GM19397 (cell line): ENCODE measurements at regions not wholly inside any gene's neighbourhood (a gene's known extent, or its start where the extent isn't known, plus 50 kb on each side); places are given as distances from the start of the nearest gene placed in this dataset.

Experiments
- ATAC-seq: cut with Tn5 transposase; IDR thresholded peaks from one replicate; pipeline ENCODE4 v1.9.1; 2021; ENCODE audit warnings: mild to moderate bottlenecking, moderate library complexity; ENCODE audit not compliant: unreplicated experiment

DNA sequence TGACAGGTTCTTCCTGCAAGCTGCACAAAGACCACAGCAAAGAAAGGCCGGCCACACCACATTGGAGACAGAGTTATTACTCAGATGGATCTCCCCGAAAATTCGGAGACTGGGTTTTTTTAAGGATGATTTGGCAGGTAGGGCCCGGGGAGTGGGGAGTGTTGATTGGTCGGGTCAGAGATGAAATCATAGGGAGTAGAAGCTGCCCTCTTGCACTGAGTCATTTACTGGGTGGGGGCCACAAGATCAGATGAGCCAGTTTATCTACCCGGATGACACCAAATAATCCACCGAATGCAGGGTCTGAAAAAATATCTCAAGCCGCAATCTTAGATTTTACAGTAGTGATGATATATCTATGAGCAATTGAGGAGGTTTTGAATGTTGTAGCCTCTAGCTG lies 401.8 kb upstream of the FAT3 start:
- no peak for ATAC-seq

DNA sequence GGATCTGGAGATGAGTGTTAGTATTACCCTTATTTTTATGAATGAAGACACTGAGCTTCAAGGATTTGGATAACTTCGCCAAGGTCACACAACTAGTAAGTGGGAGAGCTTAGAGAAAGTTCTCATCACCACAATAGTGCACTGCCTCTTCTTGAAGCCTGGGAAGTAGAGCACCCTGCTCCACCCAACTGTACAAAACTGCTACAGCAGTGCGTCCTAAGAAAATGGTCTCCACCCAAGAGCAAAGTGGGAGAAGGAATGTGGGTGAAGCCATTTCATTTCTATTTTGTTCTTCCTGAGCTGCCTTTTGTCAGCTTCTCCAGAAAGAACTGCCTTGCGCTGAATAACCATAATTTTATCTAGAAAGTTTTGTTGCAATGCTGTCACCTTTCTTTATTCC lies 403.9 kb upstream of the FAT3 start:
- no peak for ATAC-seq

DNA sequence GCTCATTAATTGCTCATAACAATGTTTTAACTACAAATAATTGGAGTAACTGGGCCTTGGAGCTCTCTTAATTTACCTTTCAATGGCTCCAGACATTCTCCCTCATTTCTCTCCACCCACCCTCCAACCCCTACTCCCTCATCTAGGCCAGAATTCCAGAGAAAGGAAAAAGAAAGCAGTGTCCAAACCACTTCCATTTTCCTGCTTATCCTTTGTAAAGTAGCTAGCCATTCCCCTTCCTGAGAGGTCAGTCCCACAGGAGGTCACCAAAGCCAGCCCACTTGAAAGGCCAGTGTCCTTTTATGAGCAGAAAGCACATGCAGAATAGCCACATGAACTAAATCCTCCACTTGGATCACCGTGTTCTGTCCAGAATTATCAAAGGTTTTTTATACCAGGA lies 404.8 kb upstream of the FAT3 start:
- ATAC-seq: no peak

DNA sequence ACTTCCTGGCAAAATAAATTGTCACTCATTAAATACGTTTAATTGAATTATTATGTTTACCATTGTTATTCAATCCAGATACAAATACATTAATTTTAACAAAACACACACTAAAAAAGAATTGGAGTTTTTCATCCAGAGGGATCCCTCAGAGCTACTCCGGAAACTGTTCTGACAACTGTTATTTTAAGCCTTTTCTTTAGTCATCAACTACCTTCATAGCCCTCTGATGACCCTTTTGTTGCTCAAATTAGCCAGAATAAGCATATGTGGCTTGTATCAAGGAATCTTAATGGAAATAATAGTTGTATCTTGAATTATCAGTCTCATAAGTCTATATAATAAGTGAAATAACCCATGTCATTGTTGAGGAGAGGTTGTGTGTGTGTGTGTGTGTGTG lies 405.4 kb upstream of the FAT3 start:
- no peak for ATAC-seq

DNA sequence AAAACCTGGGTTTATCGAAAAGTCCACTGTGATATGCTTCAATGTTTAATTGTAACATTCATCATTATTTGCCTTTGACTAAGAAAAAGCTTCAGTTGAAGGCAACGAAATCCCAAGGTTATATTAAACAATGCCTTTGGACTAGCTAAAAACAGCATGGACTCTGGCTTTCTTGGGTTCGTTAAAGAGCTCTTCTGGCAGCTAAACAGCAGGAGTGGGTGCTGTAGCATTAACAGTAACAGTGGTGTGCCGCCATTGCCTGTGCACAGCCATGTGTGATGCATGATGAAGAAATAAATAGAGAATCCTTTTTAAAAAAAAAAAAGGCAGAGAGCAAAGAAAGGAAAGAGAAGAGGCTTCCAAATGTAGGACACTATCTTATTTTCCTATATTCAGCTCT lies 406.6 kb upstream of the FAT3 start:
- ATAC-seq: no peak

DNA sequence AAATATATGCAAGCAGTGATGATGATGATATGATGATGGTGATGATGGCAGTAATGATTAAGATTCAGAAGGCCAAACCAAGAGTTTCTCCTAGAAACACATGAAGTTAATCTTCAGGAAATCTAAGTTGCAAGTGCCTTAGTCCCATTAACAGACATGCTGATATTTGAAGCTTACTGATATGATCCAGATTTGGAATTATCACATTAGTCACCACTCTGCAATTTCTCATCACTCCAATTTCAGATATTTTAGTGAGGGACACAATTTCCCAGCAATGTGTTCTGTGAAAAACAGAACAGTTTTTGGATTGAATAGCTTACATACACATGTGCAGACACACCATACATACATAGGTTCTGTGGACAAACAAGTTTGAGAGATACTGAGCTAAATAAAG lies 411.4 kb upstream of the FAT3 start:
- ATAC-seq: no peak

DNA sequence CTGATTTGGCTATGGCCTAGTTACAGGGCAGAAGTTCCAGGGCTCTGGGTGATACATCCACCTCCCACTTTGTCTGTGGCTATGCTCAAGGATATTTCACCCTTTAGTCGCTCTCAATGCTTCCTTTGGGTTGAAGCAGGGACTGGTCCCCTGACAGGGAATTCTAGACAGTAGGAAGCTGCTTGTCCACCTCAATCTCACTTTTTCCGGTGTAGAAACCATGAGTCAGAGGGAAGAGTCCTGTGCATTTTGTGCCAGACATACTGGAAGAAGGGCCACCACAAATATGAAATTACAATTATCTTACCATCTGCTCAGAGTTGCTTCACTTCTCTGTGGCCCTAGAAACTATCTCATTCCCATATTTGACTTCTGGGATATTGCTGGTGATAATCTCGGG lies 413.7 kb upstream of the FAT3 start:
- no peak for ATAC-seq

DNA sequence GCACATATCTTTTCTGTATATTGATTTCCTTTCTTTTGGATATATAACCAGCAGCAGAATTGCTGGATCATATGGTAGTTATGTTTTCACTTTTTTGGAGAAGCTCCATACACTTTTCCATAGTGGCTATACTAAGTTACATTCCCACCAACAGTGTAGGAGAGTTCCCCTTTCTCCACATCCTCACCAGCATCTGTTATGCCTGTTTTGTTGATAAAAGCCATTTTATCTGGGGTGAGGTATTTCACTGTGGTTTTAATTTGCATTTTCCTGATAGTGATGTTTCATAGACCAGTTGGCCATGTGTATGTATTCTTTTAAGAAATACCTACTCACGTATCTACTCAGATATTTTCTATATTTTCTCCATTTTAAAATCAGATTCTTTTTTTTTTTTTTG lies 419.3 kb upstream of the FAT3 start:
- no peak for ATAC-seq

DNA sequence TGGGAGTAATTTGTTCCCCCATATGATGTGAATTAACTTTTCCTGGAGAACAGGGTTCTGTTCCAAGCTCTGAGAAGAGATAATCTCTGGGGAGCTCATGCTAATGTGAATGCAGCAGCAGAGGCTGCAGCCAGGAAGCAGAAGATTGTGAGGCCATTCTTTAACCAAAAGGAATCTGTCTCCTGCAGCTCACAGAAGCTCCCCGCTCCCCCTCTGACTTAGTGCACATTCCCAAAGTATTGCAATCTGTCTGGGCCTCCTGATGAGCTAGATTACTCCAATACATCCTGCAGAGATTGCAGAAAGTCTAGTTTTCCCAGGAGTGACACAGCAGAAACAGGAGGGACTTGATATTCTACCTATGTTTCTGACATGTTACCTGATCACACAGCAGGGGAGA lies 420.6 kb upstream of the FAT3 start:
- ATAC-seq: no peak

DNA sequence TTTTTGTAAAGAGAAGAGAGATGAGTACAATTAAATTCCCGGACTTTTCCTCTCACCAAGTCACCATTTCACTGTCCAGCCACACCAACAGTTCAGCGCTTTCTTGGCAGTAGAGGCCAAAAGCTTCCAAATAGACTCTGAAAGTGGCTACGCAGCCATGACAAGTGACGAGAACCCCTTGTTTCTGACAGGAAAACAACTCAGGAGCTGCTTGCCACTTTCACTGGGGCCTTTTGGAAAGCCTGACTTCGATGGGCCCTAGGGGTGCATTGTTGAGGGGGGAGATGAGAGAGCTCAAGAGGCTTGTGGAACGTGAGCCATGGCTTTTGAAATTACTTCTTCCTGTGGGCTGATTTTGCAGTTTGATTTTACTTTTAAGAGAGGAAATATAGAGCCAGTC lies 422.1 kb upstream of the FAT3 start:
- ATAC-seq: no peak

DNA sequence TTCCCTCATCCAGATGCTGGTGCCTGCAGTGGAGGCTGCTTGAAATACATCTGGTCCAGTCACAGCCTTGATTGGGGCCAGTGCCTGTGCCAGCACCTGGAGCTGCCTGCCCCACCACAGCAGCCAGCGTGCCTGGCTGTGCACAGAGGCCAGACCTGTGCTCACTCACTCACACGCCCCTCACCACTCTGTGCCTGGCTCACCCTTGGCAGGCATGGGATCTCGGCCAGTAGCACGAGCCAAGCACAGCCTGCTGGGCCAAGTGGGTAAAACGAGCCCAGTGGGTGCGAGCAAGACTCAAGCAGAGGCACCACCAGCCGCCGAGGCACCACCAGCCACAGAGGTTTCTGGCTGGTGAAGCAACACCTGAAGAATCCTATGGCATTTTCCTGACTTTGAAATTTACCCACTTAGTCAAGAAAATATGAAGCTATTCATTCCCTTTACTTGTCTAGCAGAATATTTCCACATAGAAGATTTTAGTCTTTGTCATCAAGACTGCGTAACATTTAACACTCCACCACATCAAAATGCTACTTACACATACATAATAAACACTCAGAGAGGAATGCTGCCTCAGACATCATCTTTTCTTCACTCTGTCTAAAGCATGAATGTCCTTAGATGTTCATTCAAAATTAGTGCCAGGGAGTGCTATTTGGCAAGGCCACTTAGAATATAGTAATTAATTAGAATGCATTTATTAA lies 424.3 kb upstream of the FAT3 start:
- ATAC-seq: no peak

DNA sequence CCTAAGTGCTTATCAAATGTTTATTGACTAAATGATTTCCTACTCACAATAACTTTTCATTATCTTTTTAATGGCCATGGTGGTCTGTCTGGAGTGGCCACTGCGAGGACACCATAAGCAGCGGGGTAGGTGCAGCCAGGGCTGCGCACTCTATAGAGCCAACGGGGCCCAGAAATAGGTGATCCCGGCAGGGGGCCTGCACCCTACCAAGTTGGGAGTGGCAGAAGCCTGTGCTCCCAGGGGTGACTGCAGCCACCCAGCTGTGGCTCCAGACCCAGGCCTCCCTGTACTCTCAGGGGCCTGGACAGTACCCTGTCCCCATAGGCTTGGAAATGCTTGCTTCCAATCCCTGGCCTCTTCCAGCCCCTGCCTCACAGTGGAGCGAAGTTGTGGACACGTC lies 426.4 kb upstream of the FAT3 start:
- ATAC-seq: no peak

DNA sequence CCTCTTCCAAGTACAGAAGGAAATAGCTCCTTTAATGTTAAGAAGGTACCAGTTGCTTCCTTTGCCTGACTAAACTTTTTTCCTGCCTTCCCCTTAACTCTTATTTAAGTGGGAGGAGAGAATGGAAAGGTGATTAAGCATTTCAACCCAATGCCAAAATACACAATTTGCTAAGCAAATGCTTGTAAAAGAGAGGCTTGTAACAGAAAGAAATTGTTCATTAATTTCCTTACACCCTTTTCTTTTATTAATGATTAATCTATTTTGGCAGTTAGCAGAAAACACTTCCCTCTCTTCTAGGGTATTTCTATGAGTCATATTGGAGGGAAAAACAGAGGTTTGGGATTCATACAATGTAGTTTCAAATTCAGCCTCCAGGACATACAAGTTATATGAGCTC lies 427.6 kb upstream of the FAT3 start:
- ATAC-seq: no peak

DNA sequence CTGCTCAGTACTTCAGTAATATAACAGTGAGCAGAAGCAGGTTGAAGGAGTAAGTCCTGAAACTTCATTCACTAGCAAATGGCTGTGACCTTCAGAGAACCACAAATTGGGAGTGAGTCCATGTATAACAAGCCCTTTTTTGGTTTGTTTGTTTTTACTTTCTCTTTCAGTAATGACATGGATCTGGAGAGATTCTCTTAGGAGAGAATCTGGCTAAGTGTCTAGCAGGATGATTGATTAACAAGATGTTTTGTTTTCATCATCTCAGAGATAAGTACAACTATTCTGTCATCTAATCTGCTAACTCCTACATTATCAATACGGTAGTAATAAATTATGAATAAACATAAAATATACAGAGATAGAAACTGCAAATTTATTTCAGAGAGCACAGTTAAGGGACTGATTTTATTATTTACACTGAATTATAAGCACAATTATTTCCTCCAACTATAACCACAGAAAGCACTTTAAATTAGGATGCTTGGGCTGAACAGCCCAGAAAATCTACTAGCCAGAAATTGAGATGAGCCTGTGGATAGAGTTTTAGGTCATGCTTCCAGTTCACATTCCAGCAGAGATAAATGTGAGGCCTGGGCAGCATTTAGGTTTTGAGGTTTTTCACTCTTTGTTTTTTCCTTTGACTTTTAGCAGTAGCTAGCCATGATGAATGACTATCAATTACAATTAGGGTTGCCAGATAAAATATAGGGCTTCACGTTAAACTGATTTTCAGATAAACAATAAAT lies 429.3 kb upstream of the FAT3 start:
- ATAC-seq: no peak

DNA sequence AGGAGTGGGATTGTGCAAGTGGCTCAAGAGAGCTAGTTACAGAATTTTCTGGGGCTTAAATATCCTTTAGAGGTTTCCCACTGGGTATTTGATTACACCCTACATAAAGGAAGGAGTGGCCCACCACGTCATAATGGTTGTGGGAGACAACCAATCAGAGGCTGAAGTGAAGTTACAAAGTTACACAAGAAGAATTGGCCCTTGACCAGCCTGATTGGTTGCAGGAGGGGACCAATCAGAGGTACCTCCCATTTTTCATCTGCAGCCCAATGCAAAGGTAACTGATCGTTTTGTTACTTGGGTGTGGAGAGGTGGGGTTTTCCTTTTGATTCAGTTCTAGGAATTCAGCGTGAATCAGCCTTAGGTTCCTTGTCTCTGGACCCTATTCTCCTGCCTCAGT lies 430.5 kb upstream of the FAT3 start:
- ATAC-seq: no peak

DNA sequence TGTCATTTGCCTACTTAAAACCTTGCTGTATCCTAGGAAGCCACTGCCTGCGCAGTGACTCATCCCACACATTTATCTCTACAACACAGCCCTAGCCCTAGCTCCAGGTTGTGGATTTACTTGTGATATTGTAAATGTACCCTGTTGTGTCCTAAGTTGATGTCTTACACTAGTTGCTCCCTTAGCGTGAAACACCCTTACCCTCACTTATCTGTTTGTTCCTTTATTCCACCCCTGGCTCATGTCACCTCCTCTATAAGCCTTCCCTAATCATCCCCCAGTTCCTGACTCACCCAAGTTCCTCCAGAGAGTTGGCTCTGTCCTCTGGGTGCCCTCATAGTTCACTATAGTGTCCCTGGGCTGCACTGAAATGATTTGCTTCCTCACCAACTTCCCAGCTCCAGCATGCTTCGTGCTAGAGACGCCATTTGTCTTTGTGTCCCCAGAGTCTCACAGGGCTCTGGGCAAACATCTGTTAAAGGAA lies 431.8 kb upstream of the FAT3 start:
- no peak for ATAC-seq

DNA sequence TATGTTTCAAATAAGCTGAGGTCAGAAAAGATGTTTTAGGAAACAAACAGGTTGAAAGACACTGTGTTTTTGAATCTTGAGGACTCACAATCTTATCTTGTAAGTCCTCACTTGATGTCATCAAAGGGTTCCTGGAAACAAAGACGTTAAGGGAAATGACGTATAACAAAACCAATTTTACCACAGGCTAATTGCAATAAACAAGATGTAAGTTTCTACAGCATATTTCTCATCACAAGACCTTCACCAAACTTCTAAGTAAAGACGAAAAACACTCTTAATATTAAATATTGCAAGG lies 433.5 kb upstream of the FAT3 start:
- no peak for ATAC-seq

DNA sequence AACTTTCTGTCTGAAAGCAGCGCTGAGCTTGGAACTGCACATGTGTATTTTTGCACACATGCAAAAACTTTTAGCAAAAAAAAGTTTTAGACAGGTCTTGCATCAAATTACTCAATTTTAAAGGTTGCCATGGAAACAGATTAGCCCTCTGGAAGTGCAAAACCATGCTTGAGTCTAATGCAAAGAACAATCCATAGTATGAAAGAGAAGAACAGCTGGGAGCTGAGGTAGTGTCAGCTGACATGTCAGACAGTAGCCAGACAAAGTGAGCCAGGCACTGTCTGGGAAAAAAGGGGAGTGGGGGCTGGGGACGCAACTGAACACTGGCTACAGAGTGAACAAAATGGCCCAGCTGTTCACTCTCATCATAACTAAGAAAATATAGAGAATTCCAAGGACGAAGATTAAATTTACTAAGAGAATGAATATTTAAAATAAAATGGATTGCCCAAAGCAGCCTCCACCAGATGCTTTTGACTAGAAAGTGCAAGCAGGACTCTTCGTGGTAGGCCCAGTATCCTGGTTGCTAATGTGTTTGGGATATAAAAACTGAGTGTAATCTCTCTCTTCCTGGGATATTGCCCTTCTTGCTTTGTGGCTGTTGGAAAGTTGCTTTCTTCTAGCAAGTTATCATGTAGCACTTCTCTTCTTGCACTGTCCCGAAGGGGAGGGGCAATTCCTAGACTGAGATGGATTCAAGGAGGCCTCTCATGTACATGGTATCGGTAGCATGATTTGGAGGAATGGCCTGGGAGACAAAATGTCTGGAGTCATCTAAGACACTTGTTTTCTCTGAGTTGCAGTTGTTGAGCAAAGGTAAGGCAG lies 434.1 kb upstream of the FAT3 start:
- ATAC-seq: no peak

DNA sequence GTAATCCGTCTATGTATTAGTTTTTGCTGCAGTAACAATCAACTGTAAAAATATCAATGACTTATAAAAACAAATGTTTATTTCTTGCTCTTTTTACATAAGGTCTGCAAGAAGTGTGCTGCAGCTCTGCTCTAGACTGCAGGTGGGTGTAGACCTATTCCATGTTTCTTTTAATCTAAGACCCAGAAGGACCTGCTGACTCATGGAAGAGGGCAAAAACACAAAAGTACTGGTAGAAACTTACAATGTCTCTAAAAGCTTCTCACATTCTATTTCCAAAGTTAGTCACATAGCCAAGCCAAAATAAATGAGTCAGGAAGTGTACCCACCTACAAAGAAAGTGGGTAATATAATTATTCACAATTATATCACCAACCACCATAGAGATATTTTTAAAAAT lies 435.9 kb upstream of the FAT3 start:
- ATAC-seq: no peak

DNA sequence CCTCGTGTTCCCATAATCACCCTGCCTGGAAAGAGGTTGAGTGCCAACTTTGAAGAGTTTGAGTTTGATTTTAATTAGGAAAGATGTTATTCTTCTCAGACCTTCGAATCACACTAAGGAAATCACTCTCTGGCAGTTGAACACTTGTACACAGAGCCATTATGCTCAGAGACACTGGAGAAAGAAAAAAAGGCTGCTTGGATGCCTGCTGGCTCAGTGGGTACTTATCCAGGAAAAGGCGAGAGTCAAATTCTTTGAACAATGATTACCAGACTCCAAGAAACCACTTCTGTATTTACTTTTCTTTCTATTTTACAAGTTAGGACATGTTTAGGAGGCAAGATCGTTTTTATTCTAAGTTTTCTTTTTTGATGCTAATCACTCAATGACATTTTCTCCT lies 438.5 kb upstream of the FAT3 start:
- ATAC-seq: no peak

DNA sequence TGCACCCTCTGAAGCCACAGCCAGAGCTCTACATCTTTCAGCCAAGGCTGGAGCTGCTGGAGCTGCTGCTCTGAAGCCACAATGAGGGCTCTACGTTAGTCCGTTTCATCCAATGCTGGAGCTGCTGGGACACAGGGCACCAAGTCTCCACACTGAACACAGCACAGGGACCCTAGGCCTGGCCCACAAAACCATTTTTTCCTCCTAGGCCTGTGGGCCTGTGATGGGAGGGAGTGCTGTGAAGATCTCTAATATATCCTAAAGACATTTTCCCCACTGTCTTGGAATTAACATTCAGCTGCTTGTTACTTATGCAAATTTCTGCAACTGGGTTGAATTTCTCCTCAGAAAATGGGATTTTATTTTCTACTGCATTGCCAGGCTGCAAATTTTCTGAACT lies 441.4 kb upstream of the FAT3 start:
- ATAC-seq: no peak

DNA sequence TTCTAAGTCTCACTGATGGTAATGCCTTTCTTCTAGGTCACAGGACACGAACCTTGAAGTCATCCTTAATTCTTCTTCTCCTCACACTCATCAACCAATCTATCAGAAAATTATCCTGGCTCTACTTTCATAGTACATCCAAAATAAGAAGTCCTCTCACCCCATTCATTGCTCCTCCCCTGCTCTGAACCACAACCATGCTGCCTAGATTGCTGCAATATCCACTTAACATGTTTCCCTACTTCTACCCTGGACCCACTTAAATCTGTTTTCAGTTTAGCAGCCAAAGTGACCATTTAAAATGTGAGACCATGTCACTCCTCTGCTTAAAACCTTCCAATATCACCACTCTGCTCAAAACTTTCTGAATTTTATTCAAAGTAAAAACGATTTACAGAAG lies 445.9 kb upstream of the FAT3 start:
- ATAC-seq: no peak
